HG03139 (cell line): ENCODE measurements at regions not wholly inside any gene's neighbourhood (a gene's known extent, or its start where the extent isn't known, plus 50 kb on each side); places are given as distances from the start of the nearest gene placed in this dataset.

Source experiments
- ATAC-seq: cut with Tn5 transposase; IDR thresholded peaks from one replicate; pipeline ENCODE4 v1.9.1; 2021; ENCODE audit not compliant: unreplicated experiment

- ATAC-seq, result no peak
These were observed 109.1 kb upstream of the MDFIC2 start for GRCh38 chr3:70421506-70421905.

DNA sequence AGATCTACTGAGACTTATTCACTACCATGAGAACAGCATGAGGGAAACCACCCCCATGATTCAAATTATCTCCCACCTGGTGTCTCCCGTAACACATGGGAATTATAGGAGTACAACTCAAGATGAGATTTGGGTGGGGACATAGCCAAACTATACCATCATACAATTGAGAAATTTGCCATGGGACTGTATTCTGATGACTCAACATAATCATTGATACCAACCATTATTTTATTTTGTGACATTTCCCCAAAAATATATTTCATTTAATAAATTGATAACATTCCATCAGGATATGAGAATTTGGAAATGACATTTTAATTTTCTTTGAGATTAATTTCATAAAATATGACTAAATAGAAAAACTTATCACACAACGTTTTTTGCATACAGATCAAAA is 96.6 kb upstream of the MDFIC2 start:
- no peak for ATAC-seq

GRCh38 chr3:70400194-70400593 is 87.8 kb upstream of the MDFIC2 start:
- ATAC-seq, result no peak

DNA sequence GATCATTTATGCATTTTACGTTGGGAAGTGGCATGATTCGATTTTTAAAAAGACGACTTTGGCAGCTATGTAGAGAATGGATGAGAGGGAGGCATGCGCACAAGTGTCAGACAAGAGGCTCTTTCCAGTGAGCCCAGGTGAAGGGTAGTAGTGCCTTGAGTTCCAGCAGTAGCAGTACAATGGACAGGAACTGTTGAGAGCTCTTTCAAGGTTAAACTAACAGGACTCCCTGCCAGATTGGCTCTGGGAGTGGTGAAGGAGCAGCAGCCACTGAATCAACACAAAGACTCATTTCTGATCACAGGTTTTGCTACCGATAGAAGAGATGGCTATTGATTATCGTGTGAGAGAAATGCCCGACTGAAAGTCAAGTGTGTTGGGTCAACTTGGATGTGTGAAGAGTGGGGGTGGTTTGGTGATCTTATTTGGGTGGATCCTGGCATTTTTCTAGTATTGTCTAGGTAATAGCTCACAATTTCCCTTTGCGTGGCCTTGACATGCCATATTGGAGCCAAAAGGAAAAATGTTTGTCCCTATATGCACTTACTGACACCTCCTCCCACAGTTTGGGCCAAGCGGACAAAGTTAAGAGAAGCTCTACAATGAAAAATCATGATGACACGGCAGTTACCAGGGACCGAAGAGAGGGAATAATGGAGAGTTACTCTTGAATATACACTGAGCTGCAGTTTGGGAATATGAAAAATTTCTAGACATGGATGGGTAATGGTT is 81.6 kb upstream of the MDFIC2 start:
- no peak for ATAC-seq

GRCh38 chr3:70392227-70392626 is 79.8 kb upstream of the MDFIC2 start:
- no peak for ATAC-seq

GRCh38 chr3:70387889-70388288 is 75.5 kb upstream of the MDFIC2 start:
- no peak for ATAC-seq

GRCh38 chr3:70386846-70387245 is 74.4 kb upstream of the MDFIC2 start:
- no peak for ATAC-seq

DNA sequence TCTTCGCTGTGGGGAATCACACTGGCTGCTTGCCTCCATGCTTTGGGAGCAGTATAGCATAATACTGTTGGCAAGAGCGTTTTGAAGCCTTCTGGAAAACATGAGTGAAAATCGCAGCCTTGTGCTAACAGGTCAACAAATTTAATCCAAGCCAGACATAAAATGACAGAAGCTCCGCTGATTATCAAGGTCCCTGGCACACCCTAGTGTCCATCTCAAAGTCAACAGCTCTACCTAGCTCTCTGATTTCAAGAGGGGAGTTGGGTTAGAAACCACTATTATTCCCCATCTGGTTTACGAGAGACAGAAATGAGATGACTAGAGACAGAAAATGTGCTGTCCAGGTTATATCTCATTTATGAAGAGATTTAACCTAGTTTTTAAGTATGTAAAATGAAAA is 73.6 kb upstream of the MDFIC2 start:
- no peak for ATAC-seq

GRCh38 chr3:70383360-70383831 is 71.0 kb upstream of the MDFIC2 start:
- peak; percentile 95 for ATAC-seq

- no peak for ATAC-seq
These were observed 61.7 kb upstream of the MDFIC2 start for GRCh38 chr3:70374179-70374578.
